Right cardiac atrium (tissue), 5 donors: ENCODE measurements at regions not wholly inside any gene's neighbourhood (a gene's known extent, or its start where the extent isn't known, plus 50 kb on each side); places are given as distances from the start of the nearest gene placed in this dataset.
"Not testable (repeated sequence)": the region's sequence is repeated elsewhere in the genome, so short reads cannot be mapped to it uniquely, and the experiment has no call there.

Experiments
- ATAC-seq, 2 donors: fragments of 200-7000 bp; cut with Tn5 transposase; one replicate each; pipeline versions ENCODE4 v1.8.0 to v1.9.1; 2020; ENCODE audit warnings: moderate library complexity in 2 of 2, mild to moderate bottlenecking in 1 of 2
- DNase-seq, 3 donors: peaks; one replicate each; pipeline ENCODE4 v3.0.0-alpha.2; 2020
- H3K27ac ChIP-seq: one replicate; pipeline ENCODE4 v1.5.1; 2013; ENCODE audit warnings: mild to moderate bottlenecking, low read length, control low read depth, moderate library complexity
- H3K27me3 ChIP-seq: one replicate; pipeline ENCODE4 v1.6.1; 2013; ENCODE audit not compliant: control insufficient read depth, insufficient read depth
- H3K4me1 ChIP-seq: one replicate; pipeline ENCODE4 v1.6.1; 2013; ENCODE audit warnings: low read length; ENCODE audit not compliant: control insufficient read depth, insufficient read depth
- H3K4me3 ChIP-seq: one replicate; pipeline ENCODE4 v1.5.1; 2013; ENCODE audit warnings: low read length, control low read depth
- H3K9me3 ChIP-seq: one replicate; pipeline ENCODE4 v1.6.1; 2013; ENCODE audit warnings: low read length; ENCODE audit not compliant: control insufficient read depth
- WGBS: extraction: QIAGEN DNeasy Blood & Tissue Kit; methylation state at CpG from one replicate; pipeline ENCODE4 v1.1.7; 2013; 5-methylcytosine and 5-hydroxymethylcytosine counted together
- intact Hi-C, 4 donors: fragments of 100-400 bp; cut with DNase I; formaldehyde crosslinking; loops; one replicate each; pipeline versions ENCODE4 v1.11.0 to v1.14.0; 2022 to 2023
- donor health status: healthy with polysubstance abuse.
- donor health status: DM: no; HTN: yes; CAD: no.
- donor health status: DM: no; HTN: no; CAD: no.
- donor health status: DM: no; HTN: yes; CAD: no; lungs with severe emphysema.
- donor health status: DM: yes; HTN: yes; CAD: no.

- intact Hi-C loops, DNase-seq, H3K27me3 ChIP-seq, H3K4me1 ChIP-seq, H3K4me3 ChIP-seq, H3K9me3 ChIP-seq, H3K27ac ChIP-seq, ATAC-seq: not testable (repeated sequence)
- WGBS, result 88% methylated on average over 7 of the region's 7 CpGs
Measured at GRCh38 chr6:11416099-11416935, 121.2 kb upstream of the TMEM170B start.

- H3K4me3 ChIP-seq, result no peak overlapping the region
- WGBS, result 96% methylated on average over 7 of the region's 7 CpGs
- H3K4me1 ChIP-seq, result no peaks in the 10 kb centered on the region
- intact Hi-C loops, result no loop called here
- ATAC-seq (no peak), DNase-seq (no peak)
- no peaks in the 10 kb centered on the region for H3K27me3 ChIP-seq
- H3K9me3 ChIP-seq, result no peaks in the 10 kb centered on the region
- no peak overlapping the region for H3K27ac ChIP-seq
Measured at GRCh38 chr6:11415557-11415956, 122.0 kb upstream of the TMEM170B start.

- Histone ChIP-seq H3K4me3 (no peak overlapping the region), H3K4me1 (no peaks in the 10 kb centered on the region), H3K27me3 (no peaks in the 10 kb centered on the region), H3K9me3 (no peaks in the 10 kb centered on the region), H3K27ac (no peak overlapping the region)
- intact Hi-C loops, result no loop called here
- ATAC-seq (no peak), DNase-seq (no peak)
- WGBS, result 89% methylated on average over 2 of the region's 2 CpGs
Measured at GRCh38 chr6:11414176-11414963, 123.2 kb upstream of the TMEM170B start.

- ATAC-seq (no peak), DNase-seq (no peak)
- H3K9me3 ChIP-seq, result no peaks in the 10 kb centered on the region
- no peak overlapping the region for H3K4me3 ChIP-seq
- no peaks in the 10 kb centered on the region for H3K4me1 ChIP-seq
- no peaks in the 10 kb centered on the region for H3K27me3 ChIP-seq
- WGBS, result 97% methylated on average over 2 of the region's 2 CpGs
- H3K27ac ChIP-seq, result no peak overlapping the region
- intact Hi-C loops, result no loop called here
Measured at GRCh38 chr6:11413728-11414127, 123.8 kb upstream of the TMEM170B start.

- WGBS, result 89% methylated on average over 6 of the region's 6 CpGs
Measured at GRCh38 chr6:11413117-11413687, 124.3 kb upstream of the TMEM170B start.

GRCh38 chr6:11412616-11413015 is 124.9 kb upstream of the TMEM170B start:
- no peak for DNase-seq
- 94% methylated on average over 3 of the region's 3 CpGs for WGBS

More at GRCh38 chr6:11413117-11413687, 124.3 kb upstream of the TMEM170B start:
- no peak for DNase-seq
- no peak for ATAC-seq
- no peaks in the 10 kb centered on the region for H3K27me3 ChIP-seq
- H3K4me1 ChIP-seq, result no peaks in the 10 kb centered on the region
- no peaks in the 10 kb centered on the region for H3K9me3 ChIP-seq
- no peak overlapping the region for H3K27ac ChIP-seq
- no peak overlapping the region for H3K4me3 ChIP-seq
- intact Hi-C loops, result no loop called here

GRCh38 chr6:11412011-11412424 is 125.5 kb upstream of the TMEM170B start:
- 56% methylated on average over 2 of the region's 2 CpGs for WGBS
- Histone ChIP-seq H3K27me3 (no peaks in the 10 kb centered on the region), H3K27ac (no peak overlapping the region), H3K9me3 (no peaks in the 10 kb centered on the region), H3K4me1 (no peaks in the 10 kb centered on the region), H3K4me3 (no peak overlapping the region)
- intact Hi-C loops, result no loop called here
- ATAC-seq, result no peak
- no peak for DNase-seq

More at GRCh38 chr6:11412616-11413015, 124.9 kb upstream of the TMEM170B start:
- intact Hi-C loops, result no loop called here
- ATAC-seq, result no peak
- Histone ChIP-seq H3K4me1 (no peaks in the 10 kb centered on the region), H3K27me3 (no peaks in the 10 kb centered on the region), H3K9me3 (no peaks in the 10 kb centered on the region), H3K4me3 (no peak overlapping the region), H3K27ac (no peak overlapping the region)

GRCh38 chr6:11411593-11411992 is 126.0 kb upstream of the TMEM170B start:
- Histone ChIP-seq H3K4me1 (no peaks in the 10 kb centered on the region), H3K9me3 (no peaks in the 10 kb centered on the region), H3K27me3 (no peaks in the 10 kb centered on the region), H3K27ac (no peak overlapping the region), H3K4me3 (no peak overlapping the region)
- intact Hi-C loops, result no loop called here
- ATAC-seq (no peak), DNase-seq (no peak)
- 62% methylated on average over 3 of the region's 3 CpGs for WGBS

- intact Hi-C loops, result no loop called here
- no peaks in the 10 kb centered on the region for H3K4me1 ChIP-seq
- H3K4me3 ChIP-seq, result no peak overlapping the region
- H3K27ac ChIP-seq, result no peak overlapping the region
- no peaks in the 10 kb centered on the region for H3K27me3 ChIP-seq
- WGBS, result 62% methylated on average over 4 of the region's 4 CpGs
- no peak for ATAC-seq
- no peak for DNase-seq
- H3K9me3 ChIP-seq, result no peaks in the 10 kb centered on the region
Measured at GRCh38 chr6:11410539-11411307, 126.8 kb upstream of the TMEM170B start.

- intact Hi-C loops, result no loop called here
- DNase-seq (no peak), ATAC-seq (no peak)
- Histone ChIP-seq H3K27ac (no peak overlapping the region), H3K4me1 (no peaks in the 10 kb centered on the region), H3K4me3 (no peak overlapping the region), H3K27me3 (no peaks in the 10 kb centered on the region), H3K9me3 (no peaks in the 10 kb centered on the region)
Measured at GRCh38 chr6:11409371-11409770, 128.2 kb upstream of the TMEM170B start.
